Body of pancreas (tissue), 4 donors: ENCODE measurements at regions not wholly inside any gene's neighbourhood (a gene's known extent, or its start where the extent isn't known, plus 50 kb on each side); places are given as distances from the start of the nearest gene placed in this dataset.

ENCODE experiments used
- ATAC-seq: fragments of 150-250 bp; one replicate; pipeline ENCODE4 v1.9.1; 2016
- DNase-seq, 4 donors: peaks; one replicate each; pipeline ENCODE4 v3.0.0-alpha.2; 2019
- H3K27ac ChIP-seq, 4 donors: fragments of 200-600 bp; sonication (generic); 1 replicate in 3 of 4; 2 replicates in 1 of 4; pipeline versions ENCODE4 v1.5.1 to v1.6.1; 2016 to 2019; ENCODE audit warnings: mild to moderate bottlenecking in 1 of 4, mixed read lengths in 1 of 4, moderate library complexity in 1 of 4
- H3K27me3 ChIP-seq, 2 donors: fragments of 200-600 bp; sonication (generic); one replicate each; pipeline ENCODE4 v1.6.0; 2016; ENCODE audit warnings: mild to moderate bottlenecking in 1 of 2
- H3K36me3 ChIP-seq, 2 donors: fragments of 200-600 bp; sonication (generic); replicated peaks in 1 of 2; 2 replicates each; pipeline ENCODE4 v1.5.1; 2016; ENCODE audit warnings: low read depth in 2 of 2; ENCODE audit not compliant: insufficient read depth in 1 of 2
- H3K4me1 ChIP-seq: fragments of 200-600 bp; sonication (generic); one replicate; pipeline ENCODE4 v1.6.0; 2016
- H3K4me3 ChIP-seq, 2 donors: fragments of 200-600 bp; sonication (generic); 1 replicate in 1 of 2; 2 replicates in 1 of 2; pipeline ENCODE4 v1.5.1; 2016 to 2019
- H3K9me3 ChIP-seq, 3 donors: fragments of 200-600 bp; sonication (generic); 1 replicate in 2 of 3; 2 replicates in 1 of 3; pipeline ENCODE4 v1.5.1; 2016
- CTCF ChIP-seq, 7 experiments: fragments of 450-650 bp in 4 of 7; fragments of 200-600 bp in 3 of 7; sonication (generic) in 3 of 7; IDR thresholded peaks; one replicate each; pipeline ENCODE4 v1.5.1; 2016 to 2019; ENCODE audit warnings: antibody characterized with exemption in 7 of 7
- POLR2A ChIP-seq, 3 donors: fragments of 450-650 bp; IDR thresholded peaks; one replicate each; pipeline ENCODE4 v1.6.1; 2016; ENCODE audit warnings: antibody characterized with exemption in 3 of 3, mild to moderate bottlenecking in 2 of 3
- WGBS, 2 donors: methylation state at CpG; one replicate each; pipeline ENCODE4 v1.1.5; 2017; 5-methylcytosine and 5-hydroxymethylcytosine counted together
- intact Hi-C: fragments of 100-400 bp; cut with DNase I; formaldehyde crosslinking; loops from one replicate; pipeline ENCODE4 v1.15.1; 2023

- peak; percentile 75 for ATAC-seq
- intact Hi-C loops = loop anchor here (5.0 kb wide), 1 partner anchor 245 kb away; no protein-coding TSS in a partner anchor
- Histone ChIP-seq H3K36me3 (no peaks in the 10 kb centered on the region), H3K9me3 (no peaks in the 10 kb centered on the region), H3K4me1 (no peaks in the 10 kb centered on the region), H3K27me3 (no peaks in the 10 kb centered on the region), H3K4me3 (no peak overlapping the region), H3K27ac (no peak overlapping the region)
- TF ChIP-seq POLR2A (IDR thresholded peaks at IDR 0.05) (no peak), CTCF (IDR thresholded peaks at IDR 0.05) (peak in 6 of 7 experiments; percentile 43 to 78 (median 71))
- peak in 2 of 4 donors; percentile 7 to 33 for DNase-seq
- WGBS, 2 donors = 1 to 3% methylated on average over 4 of the region's 4 CpGs
Observed at GRCh38 chr11:25981998-25982397, 349.9 kb upstream of the ANO3 start.

- no peak for ATAC-seq
- WGBS, 2 donors = 68 to 71% methylated on average over 3 of the region's 3 CpGs
- Histone ChIP-seq H3K4me1 (no peaks in the 10 kb centered on the region), H3K27me3 (no peaks in the 10 kb centered on the region), H3K9me3 (no peaks in the 10 kb centered on the region), H3K27ac (no peak overlapping the region), H3K36me3 (no peaks in the 10 kb centered on the region), H3K4me3 (no peak overlapping the region)
- no peak for DNase-seq
- TF ChIP-seq CTCF (IDR thresholded peaks at IDR 0.05) (no peak), POLR2A (IDR thresholded peaks at IDR 0.05) (no peak)
- intact Hi-C loops = loop anchor here (5.0 kb wide), 1 partner anchor 244 kb away; no protein-coding TSS in a partner anchor
Observed at GRCh38 chr11:25983280-25983679, 348.6 kb upstream of the ANO3 start.

- Histone ChIP-seq H3K9me3 (no peaks in the 10 kb centered on the region), H3K27me3 (no peaks in the 10 kb centered on the region), H3K4me3 (no peak overlapping the region), H3K27ac (no peak overlapping the region), H3K36me3 (no peaks in the 10 kb centered on the region), H3K4me1 (peaks cover 3% of the 10 kb centered on the region)
- 39 to 73% methylated on average over 2 of the region's 2 CpGs for WGBS, 2 donors
- TF ChIP-seq POLR2A (IDR thresholded peaks at IDR 0.05) = no peak
- no peak for TF ChIP-seq CTCF (IDR thresholded peaks at IDR 0.05)
- ATAC-seq (no peak), DNase-seq (no peak)
- intact Hi-C loops = no loop called here
Observed at GRCh38 chr11:25988178-25988577, 343.8 kb upstream of the ANO3 start.

GRCh38 chr11:25990406-25990805 lies 341.5 kb upstream of the ANO3 start:
- ATAC-seq (no peak), DNase-seq (no peak)
- H3K9me3 ChIP-seq = no peaks in the 10 kb centered on the region
- H3K36me3 ChIP-seq = no peaks in the 10 kb centered on the region
- peaks cover 3% of the 10 kb centered on the region for H3K4me1 ChIP-seq
- no peak overlapping the region for H3K27ac ChIP-seq
- intact Hi-C loops = no loop called here
- WGBS, 2 donors = 40 to 49% methylated on average over 3 of the region's 3 CpGs
- TF ChIP-seq POLR2A (IDR thresholded peaks at IDR 0.05) (no peak), CTCF (IDR thresholded peaks at IDR 0.05) (no peak)
- no peaks in the 10 kb centered on the region for H3K27me3 ChIP-seq
- no peak overlapping the region for H3K4me3 ChIP-seq

GRCh38 chr11:25991476-25991875 lies 340.5 kb upstream of the ANO3 start:
- Histone ChIP-seq H3K9me3 (no peaks in the 10 kb centered on the region), H3K36me3 (no peaks in the 10 kb centered on the region), H3K27me3 (no peaks in the 10 kb centered on the region), H3K27ac (no peak overlapping the region), H3K4me3 (no peak overlapping the region), H3K4me1 (peaks cover 3% of the 10 kb centered on the region)
- 76 to 91% methylated on average over 2 of the region's 2 CpGs for WGBS, 2 donors
- intact Hi-C loops = no loop called here
- TF ChIP-seq POLR2A (IDR thresholded peaks at IDR 0.05) (no peak), CTCF (IDR thresholded peaks at IDR 0.05) (no peak)
- ATAC-seq = no peak
- DNase-seq = no peak
